MM.1S (cell line): ENCODE measurements at regions not wholly inside any gene's neighbourhood (a gene's known extent, or its start where the extent isn't known, plus 50 kb on each side); places are given as distances from the start of the nearest gene placed in this dataset.

ENCODE experiments used
- CTCF ChIP-seq: fragments of 300-600 bp; sonication (generic); IDR thresholded peaks from 2 replicates; pipeline ENCODE4 v1.5.1; 2016; ENCODE audit warnings: antibody characterized with exemption, low read length, mixed read lengths
- EZH2 ChIP-seq: fragments of 300-600 bp; sonication (generic); optimal IDR thresholded peaks from 2 replicates; pipeline ENCODE3; 2017; ENCODE audit warnings: low read depth, mild to moderate bottlenecking, antibody characterized with exemption, low read length, mixed read lengths
- EZH2phosphoT487 ChIP-seq: fragments of 300-600 bp; sonication (generic); IDR thresholded peaks from 2 replicates; pipeline ENCODE4 v1.6.1; 2018; ENCODE audit warnings: antibody characterized with exemption, low read length

GRCh38 chr1:234699795-234700665 lies 90.1 kb upstream of the IRF2BP2 start:
- no peak for TF ChIP-seq CTCF
- no peak for TF ChIP-seq EZH2
- no peak for TF ChIP-seq EZH2phosphoT487
